ENCODE measurements at regions not wholly inside any gene's neighbourhood (a gene's known extent, or its start where the extent isn't known, plus 50 kb on each side); places are given as distances from the start of the nearest gene placed in this dataset.

- WGBS, 2 donors (ENCODE audit: low coverage in 1 of 2): 68 to 73% methylated on average over 4 of the region's 11 CpGs
- Histone ChIP-seq H3K4me1 (no peaks in the 10 kb centered on the region), H3K9me3 (no peaks in the 10 kb centered on the region), H3K36me3 (no peaks in the 10 kb centered on the region), H3K27me3 (peaks cover 40% of the 10 kb centered on the region), H3K4me3 (no peak overlapping the region), H3K27ac (no peak overlapping the region)
- no peak for TF ChIP-seq POLR2AphosphoS5 (IDR thresholded peaks at IDR 0.05)
- TF ChIP-seq POLR2A (IDR thresholded peaks at IDR 0.05): no peak
- TF ChIP-seq, protein P1, sequence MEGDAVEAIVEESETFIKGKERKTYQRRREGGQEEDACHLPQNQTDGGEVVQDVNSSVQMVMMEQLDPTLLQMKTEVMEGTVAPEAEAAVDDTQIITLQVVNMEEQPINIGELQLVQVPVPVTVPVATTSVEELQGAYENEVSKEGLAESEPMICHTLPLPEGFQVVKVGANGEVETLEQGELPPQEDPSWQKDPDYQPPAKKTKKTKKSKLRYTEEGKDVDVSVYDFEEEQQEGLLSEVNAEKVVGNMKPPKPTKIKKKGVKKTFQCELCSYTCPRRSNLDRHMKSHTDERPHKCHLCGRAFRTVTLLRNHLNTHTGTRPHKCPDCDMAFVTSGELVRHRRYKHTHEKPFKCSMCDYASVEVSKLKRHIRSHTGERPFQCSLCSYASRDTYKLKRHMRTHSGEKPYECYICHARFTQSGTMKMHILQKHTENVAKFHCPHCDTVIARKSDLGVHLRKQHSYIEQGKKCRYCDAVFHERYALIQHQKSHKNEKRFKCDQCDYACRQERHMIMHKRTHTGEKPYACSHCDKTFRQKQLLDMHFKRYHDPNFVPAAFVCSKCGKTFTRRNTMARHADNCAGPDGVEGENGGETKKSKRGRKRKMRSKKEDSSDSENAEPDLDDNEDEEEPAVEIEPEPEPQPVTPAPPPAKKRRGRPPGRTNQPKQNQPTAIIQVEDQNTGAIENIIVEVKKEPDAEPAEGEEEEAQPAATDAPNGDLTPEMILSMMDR (IDR thresholded peaks at IDR 0.05): no peak
- TF ChIP-seq EP300 (IDR thresholded peaks at IDR 0.05): no peak
- no peak for ATAC-seq
Measured at GRCh38 chr3:44013967-44014366, 227.7 kb upstream of the TOPAZ1 start.

DNA sequence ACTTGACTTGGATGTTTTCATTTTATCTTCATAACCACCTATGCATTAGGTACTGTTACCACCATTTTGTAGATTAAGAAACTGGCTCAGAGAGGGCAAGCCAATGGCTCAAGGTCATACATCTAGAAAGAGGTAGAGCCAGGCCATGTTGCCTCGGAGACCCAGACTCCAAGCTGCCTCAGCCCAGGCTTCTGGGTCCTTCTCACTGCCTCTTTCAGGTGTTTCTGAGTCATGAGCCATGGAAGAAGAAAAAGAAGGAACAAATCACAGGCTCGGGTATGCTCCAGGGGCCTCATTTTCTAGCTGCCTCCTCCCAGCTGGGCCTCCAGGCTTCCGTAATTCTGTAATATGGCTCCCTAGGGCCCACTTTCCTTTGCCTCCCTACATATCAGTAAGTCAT is 226.5 kb upstream of the TOPAZ1 start:
- ATAC-seq: no peak
- H3K9me3 ChIP-seq: no peaks in the 10 kb centered on the region
- H3K4me1 ChIP-seq: no peaks in the 10 kb centered on the region
- WGBS, 2 donors (ENCODE audit: low coverage in 1 of 2): 80 to 83% methylated on average over 2 of the region's 3 CpGs
- no peaks in the 10 kb centered on the region for H3K36me3 ChIP-seq
- H3K27me3 ChIP-seq: peaks cover 41% of the 10 kb centered on the region
- TF ChIP-seq POLR2AphosphoS5 (IDR thresholded peaks at IDR 0.05): no peak
- no peak for TF ChIP-seq POLR2A (IDR thresholded peaks at IDR 0.05)
- TF ChIP-seq, protein P1 (IDR thresholded peaks at IDR 0.05): no peak
- no peak for TF ChIP-seq EP300 (IDR thresholded peaks at IDR 0.05)
- H3K4me3 ChIP-seq: no peak overlapping the region
- no peak overlapping the region for H3K27ac ChIP-seq

GRCh38 chr3:44016818-44017217 is 224.9 kb upstream of the TOPAZ1 start:
- 89 to 90% methylated on average over 2 of the region's 3 CpGs for WGBS, 2 donors (ENCODE audit: low coverage in 1 of 2)
- peaks cover 0 to 3% (median 0%) of the 10 kb centered on the region in 3 donors for H3K4me1 ChIP-seq
- ATAC-seq: no peak

DNA sequence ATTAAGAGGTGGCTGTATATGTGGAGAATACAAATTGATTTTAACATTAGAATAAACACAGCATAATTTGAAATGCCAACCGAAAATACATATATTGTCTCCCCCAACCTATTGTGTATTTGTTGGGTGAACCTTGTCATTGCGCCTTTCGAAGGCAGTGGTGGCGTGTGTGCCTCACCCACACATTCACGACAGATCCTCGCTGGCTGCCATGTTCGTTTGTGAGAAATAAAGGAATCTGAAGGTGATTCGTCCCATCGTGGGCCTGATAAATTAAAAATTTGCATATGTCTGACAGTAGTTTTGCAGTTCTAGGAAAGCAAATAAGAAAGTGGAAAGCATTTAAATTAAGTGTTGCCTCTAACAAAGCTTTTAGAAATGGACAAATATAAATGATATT is 222.8 kb upstream of the TOPAZ1 start:
- ATAC-seq: no peak
- Histone ChIP-seq H3K36me3 (no peaks in the 10 kb centered on the region), H3K4me3 (no peak overlapping the region), H3K4me1 (peaks cover 0 to 9% (median 0%) of the 10 kb centered on the region in 3 donors), H3K27me3 (peaks cover 44% of the 10 kb centered on the region), H3K27ac (no peak overlapping the region), H3K9me3 (no peaks in the 10 kb centered on the region)
- no peak for TF ChIP-seq POLR2A (IDR thresholded peaks at IDR 0.05)
- TF ChIP-seq, protein P1 (IDR thresholded peaks at IDR 0.05): no peak
- TF ChIP-seq EP300 (IDR thresholded peaks at IDR 0.05): no peak
- no peak for TF ChIP-seq POLR2AphosphoS5 (IDR thresholded peaks at IDR 0.05)
- WGBS, 2 donors (ENCODE audit: low coverage in 1 of 2): 84 to 87% methylated on average over 8 to 9 of the region's 9 CpGs

More at GRCh38 chr3:44016818-44017217, 224.9 kb upstream of the TOPAZ1 start:
- H3K9me3 ChIP-seq: no peaks in the 10 kb centered on the region
- no peak overlapping the region for H3K4me3 ChIP-seq
- peaks cover 41% of the 10 kb centered on the region for H3K27me3 ChIP-seq
- H3K36me3 ChIP-seq: no peaks in the 10 kb centered on the region
- H3K27ac ChIP-seq: no peak overlapping the region
- no peak for TF ChIP-seq POLR2AphosphoS5 (IDR thresholded peaks at IDR 0.05)
- TF ChIP-seq EP300 (IDR thresholded peaks at IDR 0.05): no peak
- TF ChIP-seq, protein P1 (IDR thresholded peaks at IDR 0.05): no peak
- TF ChIP-seq POLR2A (IDR thresholded peaks at IDR 0.05): no peak

GRCh38 chr3:44019736-44020135 is 221.9 kb upstream of the TOPAZ1 start:
- no peaks in the 10 kb centered on the region for H3K36me3 ChIP-seq
- H3K27me3 ChIP-seq: peaks cover 51% of the 10 kb centered on the region
- WGBS, 2 donors (ENCODE audit: low coverage in 1 of 2): 41% methylated on average over 3 of the region's 7 CpGs; no CpG with 5 or more reads in 1 of the 2 donors
- no peaks in the 10 kb centered on the region for H3K9me3 ChIP-seq
- no peak for TF ChIP-seq POLR2AphosphoS5 (IDR thresholded peaks at IDR 0.05)
- no peak for TF ChIP-seq EP300 (IDR thresholded peaks at IDR 0.05)
- TF ChIP-seq POLR2A (IDR thresholded peaks at IDR 0.05): no peak
- TF ChIP-seq, protein P1 (IDR thresholded peaks at IDR 0.05): no peak
- no peak overlapping the region for H3K4me3 ChIP-seq
- no peak overlapping the region for H3K27ac ChIP-seq
- ATAC-seq: no peak
- H3K4me1 ChIP-seq: peaks cover 0 to 9% (median 0%) of the 10 kb centered on the region in 3 donors

Measured in gastroesophageal sphincter (tissue), 4 donors.